Naive thymus-derived CD8-positive, alpha-beta T cell (primary cell): ENCODE measurements at regions not wholly inside any gene's neighbourhood (a gene's known extent, or its start where the extent isn't known, plus 50 kb on each side); places are given as distances from the start of the nearest gene placed in this dataset.

ENCODE experiments used
- ATAC-seq, 2 donors: fragments of 150-1000 bp; cut with Tn5 transposase in 1 of 2; sonication (Bioruptor Pico), chemical (Tn5 transposase) in 1 of 2; 1 replicate in 1 of 2; 2 replicates in 1 of 2; pipeline ENCODE4 v1.10.0; 2021; ENCODE audit warnings: mild to moderate bottlenecking in 2 of 2, moderate library complexity in 2 of 2
- POLR2A ChIA-PET: fragments of 350-600 bp; sonication (Branson Sonifier 250); formaldehyde crosslinking; loops from one replicate; lab custom pipeline; 2021; ENCODE audit warnings: antibody characterized with exemption; lab: Charles Lee
- DNase-seq, 10 donors: peaks; one replicate each; pipeline versions ENCODE4 v3.0.0 to v3.0.0-alpha.2; 2020 to 2022
- H3K27ac Mint-ChIP-seq, 10 donors: one replicate each; pipeline ENCODE4 v1.8.0; 2020 to 2022; ENCODE audit warnings: mild to moderate bottlenecking in 10 of 10, mixed read lengths in 10 of 10, moderate library complexity in 4 of 10, inconsistent platforms in 1 of 10
- H3K27me3 Mint-ChIP-seq, 5 donors: one replicate each; pipeline ENCODE4 v1.8.0; 2021 to 2022; ENCODE audit warnings: mixed read lengths in 5 of 5
- H3K36me3 Mint-ChIP-seq, 3 donors: one replicate each; pipeline ENCODE4 v1.8.0; 2020 to 2022; ENCODE audit warnings: mixed read lengths in 3 of 3, mild to moderate bottlenecking in 2 of 3, inconsistent platforms in 1 of 3
- H3K4me1 Mint-ChIP-seq, 4 donors: one replicate each; pipeline ENCODE4 v1.8.0; 2021 to 2022; ENCODE audit warnings: mixed read lengths in 4 of 4
- H3K4me3 Mint-ChIP-seq, 10 donors: one replicate each; pipeline ENCODE4 v1.8.0; 2020 to 2022; ENCODE audit warnings: mild to moderate bottlenecking in 10 of 10, mixed read lengths in 10 of 10, moderate library complexity in 6 of 10, inconsistent platforms in 1 of 10
- H3K9me3 Mint-ChIP-seq, 9 donors: one replicate each; pipeline ENCODE4 v1.8.0; 2020 to 2022; ENCODE audit warnings: mixed read lengths in 9 of 9, mild to moderate bottlenecking in 3 of 9, inconsistent platforms in 1 of 9, moderate library complexity in 1 of 9

- Mint-ChIP-seq H3K4me3 (no peak overlapping the region), H3K27me3 (peaks cover 0 to 15% (median 0%) of the 10 kb centered on the region in 5 donors), H3K4me1 (no peaks in the 10 kb centered on the region), H3K27ac (no peak overlapping the region), H3K9me3 (peaks cover 0 to 12% (median 8%) of the 10 kb centered on the region in 9 donors), H3K36me3 (peaks cover 0 to 15% (median 0%) of the 10 kb centered on the region in 3 donors)
- no peak for DNase-seq
- ATAC-seq: no peak
- POLR2A ChIA-PET: no interaction called here
These were observed 443.1 kb upstream of the ZEB2 start for GRCh38 chr2:144963031-144963430.

- Mint-ChIP-seq H3K27ac (no peak overlapping the region), H3K36me3 (peaks cover 0 to under 1% (median 0%) of the 10 kb centered on the region in 3 donors), H3K4me1 (no peaks in the 10 kb centered on the region), H3K27me3 (peaks cover 0 to 11% (median 0%) of the 10 kb centered on the region in 5 donors), H3K4me3 (no peak overlapping the region), H3K9me3 (peaks cover 0 to 3% (median 0%) of the 10 kb centered on the region in 9 donors)
- POLR2A ChIA-PET: no interaction called here
- no peak for ATAC-seq
- DNase-seq: no peak
These were observed 439.5 kb upstream of the ZEB2 start for GRCh38 chr2:144959416-144959815.

DNA sequence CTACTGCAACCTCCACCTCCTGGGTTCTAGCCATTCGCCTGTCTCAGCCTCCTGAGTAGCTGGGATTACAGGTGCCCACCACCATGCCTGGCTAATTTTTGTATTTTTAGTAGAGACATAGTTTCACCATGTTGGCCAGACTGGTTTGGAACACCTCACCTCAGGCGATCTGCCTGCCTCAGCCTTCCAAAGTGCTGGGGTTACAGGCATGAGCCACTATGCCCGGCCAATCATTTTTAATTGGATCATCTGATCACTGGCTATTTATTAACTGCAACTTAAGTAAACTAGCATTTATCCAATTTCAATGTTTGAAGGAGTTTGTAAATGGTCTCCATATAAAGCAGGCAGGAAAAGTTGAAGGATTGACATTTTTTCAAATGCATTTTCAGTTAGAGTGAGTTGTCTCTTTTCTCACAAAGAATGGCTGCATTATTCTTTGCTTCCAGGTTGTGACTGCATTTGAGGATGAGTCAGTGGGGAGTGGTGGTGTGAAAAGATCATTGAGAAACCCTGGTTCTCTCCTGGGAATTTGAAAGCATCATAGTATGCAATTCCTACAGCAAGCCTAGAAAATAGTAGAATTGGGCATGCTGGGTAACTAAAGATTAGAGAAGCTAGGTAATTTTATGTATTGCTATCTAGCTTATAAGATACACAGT lies 431.1 kb upstream of the ZEB2 start:
- Mint-ChIP-seq H3K27ac (no peak overlapping the region), H3K4me1 (no peaks in the 10 kb centered on the region), H3K4me3 (no peak overlapping the region), H3K36me3 (no peaks in the 10 kb centered on the region), H3K9me3 (no peaks in the 10 kb centered on the region), H3K27me3 (peaks cover 0 to 3% (median 0%) of the 10 kb centered on the region in 5 donors)
- POLR2A ChIA-PET: no interaction called here
- no peak for DNase-seq
- no peak for ATAC-seq

DNA sequence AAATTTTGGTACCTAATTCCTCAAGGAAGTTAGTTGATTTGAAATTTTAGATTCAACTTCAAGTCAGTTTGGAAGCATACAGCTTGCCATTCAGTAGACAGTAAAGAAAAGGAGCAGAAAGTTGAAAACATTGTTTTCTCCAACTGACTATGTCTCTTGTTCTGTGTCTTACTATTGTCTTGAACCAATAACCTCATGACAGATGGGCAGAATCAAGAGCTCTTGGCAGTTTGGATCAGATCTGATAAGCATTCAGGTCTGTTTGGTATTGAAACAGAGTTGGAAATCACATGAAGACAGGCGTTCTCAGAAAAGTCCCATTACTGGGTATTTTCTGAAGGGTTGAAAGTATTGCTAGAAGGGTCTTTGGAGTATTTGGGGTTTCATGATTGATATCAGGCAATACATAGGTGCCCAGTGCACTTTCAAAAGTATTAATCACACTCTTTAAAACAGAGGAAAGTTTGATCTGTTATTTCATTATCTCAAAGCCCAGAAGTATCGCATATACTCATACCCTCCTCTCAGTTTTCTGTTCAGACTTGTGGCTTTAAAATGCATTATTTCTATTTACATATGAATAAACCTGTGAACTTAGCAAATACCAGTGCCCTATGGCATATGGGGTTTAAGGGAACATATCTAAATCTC lies 428.4 kb upstream of the ZEB2 start:
- Mint-ChIP-seq H3K27me3 (peaks cover 0 to 4% (median 0%) of the 10 kb centered on the region in 5 donors), H3K36me3 (no peaks in the 10 kb centered on the region), H3K27ac (no peak overlapping the region), H3K4me1 (no peaks in the 10 kb centered on the region), H3K9me3 (no peaks in the 10 kb centered on the region), H3K4me3 (no peak overlapping the region)
- POLR2A ChIA-PET: no interaction called here
- ATAC-seq (no peak), DNase-seq (no peak)

DNA sequence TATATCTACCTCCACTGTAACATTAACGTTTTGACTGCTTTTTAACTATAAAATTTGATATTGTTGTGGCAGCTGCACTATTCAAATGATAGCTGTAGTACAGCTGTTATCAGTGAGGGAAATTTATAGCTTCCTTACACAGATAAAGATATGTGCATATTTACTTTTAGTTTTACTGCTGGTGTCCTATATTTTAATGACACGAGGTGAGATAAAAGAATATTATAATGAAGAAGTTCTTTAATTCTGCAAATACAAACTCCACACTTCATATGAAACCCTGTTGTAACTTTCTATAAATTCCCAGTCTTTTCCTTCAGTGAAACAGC lies 427.8 kb upstream of the ZEB2 start:
- Mint-ChIP-seq H3K27me3 (peaks cover 0 to 4% (median 0%) of the 10 kb centered on the region in 5 donors), H3K27ac (no peak overlapping the region), H3K4me3 (no peak overlapping the region), H3K36me3 (no peaks in the 10 kb centered on the region), H3K9me3 (no peaks in the 10 kb centered on the region), H3K4me1 (no peaks in the 10 kb centered on the region)
- POLR2A ChIA-PET: no interaction called here
- no peak for ATAC-seq
- no peak for DNase-seq

GRCh38 chr2:144946263-144946662 lies 426.3 kb upstream of the ZEB2 start:
- H3K36me3 Mint-ChIP-seq: no peaks in the 10 kb centered on the region
- no peak overlapping the region for H3K27ac Mint-ChIP-seq
- H3K9me3 Mint-ChIP-seq: no peaks in the 10 kb centered on the region
- DNase-seq (no peak), ATAC-seq (no peak)
- peaks cover 0 to 4% (median 0%) of the 10 kb centered on the region in 5 donors for H3K27me3 Mint-ChIP-seq
- no peak overlapping the region for H3K4me3 Mint-ChIP-seq
- POLR2A ChIA-PET: no interaction called here
- no peaks in the 10 kb centered on the region for H3K4me1 Mint-ChIP-seq

- no peaks in the 10 kb centered on the region for H3K4me1 Mint-ChIP-seq
- POLR2A ChIA-PET: no interaction called here
- H3K4me3 Mint-ChIP-seq: no peak overlapping the region
- no peaks in the 10 kb centered on the region for H3K36me3 Mint-ChIP-seq
- DNase-seq (no peak), ATAC-seq (no peak)
- peaks cover 0 to 8% (median 0%) of the 10 kb centered on the region in 5 donors for H3K27me3 Mint-ChIP-seq
- no peaks in the 10 kb centered on the region for H3K9me3 Mint-ChIP-seq
- H3K27ac Mint-ChIP-seq: no peak overlapping the region
These were observed 424.8 kb upstream of the ZEB2 start for GRCh38 chr2:144944546-144945220.

- POLR2A ChIA-PET: no interaction called here
- Mint-ChIP-seq H3K27ac (no peak overlapping the region), H3K36me3 (no peaks in the 10 kb centered on the region), H3K4me3 (no peak overlapping the region), H3K4me1 (no peaks in the 10 kb centered on the region), H3K9me3 (no peaks in the 10 kb centered on the region), H3K27me3 (peaks cover 0 to 8% (median 0%) of the 10 kb centered on the region in 5 donors)
- ATAC-seq (no peak), DNase-seq (no peak)
These were observed 424.1 kb upstream of the ZEB2 start for GRCh38 chr2:144943986-144944385.

- peaks cover 0 to 8% (median 0%) of the 10 kb centered on the region in 5 donors for H3K27me3 Mint-ChIP-seq
- H3K4me1 Mint-ChIP-seq: no peaks in the 10 kb centered on the region
- H3K36me3 Mint-ChIP-seq: no peaks in the 10 kb centered on the region
- POLR2A ChIA-PET: no interaction called here
- DNase-seq (no peak), ATAC-seq (no peak)
- H3K4me3 Mint-ChIP-seq: no peak overlapping the region
- no peaks in the 10 kb centered on the region for H3K9me3 Mint-ChIP-seq
- peak overlapping the region in 1 of 10 donors; percentile 5 for H3K27ac Mint-ChIP-seq
These were observed 423.5 kb upstream of the ZEB2 start for GRCh38 chr2:144943293-144943941.

GRCh38 chr2:144942516-144943256 lies 422.8 kb upstream of the ZEB2 start:
- no peaks in the 10 kb centered on the region for H3K4me1 Mint-ChIP-seq
- DNase-seq (no peak), ATAC-seq (no peak)
- no peak overlapping the region for H3K4me3 Mint-ChIP-seq
- H3K27me3 Mint-ChIP-seq: peaks cover 0 to 12% (median 0%) of the 10 kb centered on the region in 5 donors
- H3K27ac Mint-ChIP-seq: no peak overlapping the region
- no peaks in the 10 kb centered on the region for H3K9me3 Mint-ChIP-seq
- POLR2A ChIA-PET: no interaction called here
- H3K36me3 Mint-ChIP-seq: no peaks in the 10 kb centered on the region

DNA sequence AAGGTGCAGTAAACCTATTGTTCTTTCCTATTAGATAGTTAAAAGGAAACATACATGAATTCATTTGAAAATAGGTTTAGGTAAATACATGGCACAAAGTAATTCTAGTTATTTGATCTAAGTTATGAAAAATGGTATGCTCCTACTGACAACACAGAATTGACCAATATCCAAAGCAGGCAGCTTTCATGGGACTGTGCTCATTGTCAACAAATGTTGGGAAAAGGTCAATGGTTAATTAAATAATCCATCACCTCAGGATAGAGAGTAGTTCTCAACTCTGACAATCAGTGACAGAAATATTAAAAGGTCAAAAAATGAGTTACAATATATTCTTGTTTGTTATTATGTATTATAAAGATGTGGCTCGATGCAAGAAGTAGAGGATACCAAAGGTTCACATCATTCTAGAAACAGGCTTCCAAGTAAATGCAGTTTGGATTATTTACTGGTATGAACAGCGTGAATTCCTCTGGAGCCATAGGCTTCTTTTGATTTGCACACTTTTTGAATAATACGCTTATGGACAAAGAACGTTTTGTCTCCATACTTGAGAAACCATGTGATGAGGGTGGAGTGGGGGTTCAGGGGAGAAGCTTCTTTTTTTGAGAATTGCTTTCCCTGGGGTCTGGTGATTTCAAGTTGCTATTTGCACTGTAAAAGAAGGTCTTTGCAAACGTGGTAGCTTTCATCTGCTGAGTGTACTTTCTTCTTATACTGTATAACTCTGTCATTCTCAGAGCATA lies 422.0 kb upstream of the ZEB2 start:
- ATAC-seq: no peak
- POLR2A ChIA-PET: no interaction called here
- no peaks in the 10 kb centered on the region for H3K4me1 Mint-ChIP-seq

DNA sequence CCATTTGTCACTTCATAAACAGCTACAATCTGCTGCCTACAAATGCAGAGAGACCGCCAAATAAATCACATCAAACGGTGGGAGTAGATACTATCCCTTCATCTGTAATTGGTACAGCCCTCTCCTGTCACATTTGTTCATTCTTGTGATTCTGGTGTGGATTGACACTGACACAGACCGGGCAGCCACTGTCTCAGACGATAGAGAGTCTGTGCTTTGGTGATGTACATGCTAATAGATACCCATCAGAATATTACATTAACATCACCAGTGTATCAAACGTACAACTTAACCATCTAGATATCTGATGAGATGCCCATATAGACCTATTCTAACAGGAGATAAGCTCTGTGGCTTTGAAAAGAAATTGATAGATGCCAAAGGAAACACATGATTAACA lies 419.7 kb upstream of the ZEB2 start:
- no peak overlapping the region for H3K27ac Mint-ChIP-seq
- ATAC-seq (no peak), DNase-seq (no peak)
- H3K27me3 Mint-ChIP-seq: peaks cover 0 to 12% (median 0%) of the 10 kb centered on the region in 5 donors
- H3K36me3 Mint-ChIP-seq: no peaks in the 10 kb centered on the region
- POLR2A ChIA-PET: no interaction called here
- peaks cover 0 to 2% (median 0%) of the 10 kb centered on the region in 4 donors for H3K4me1 Mint-ChIP-seq
- H3K4me3 Mint-ChIP-seq: no peak overlapping the region
- no peaks in the 10 kb centered on the region for H3K9me3 Mint-ChIP-seq

More for the DNA sequence above, 422.0 kb upstream of the ZEB2 start:
- Mint-ChIP-seq H3K9me3 (no peaks in the 10 kb centered on the region), H3K4me3 (no peak overlapping the region), H3K36me3 (no peaks in the 10 kb centered on the region), H3K27me3 (peaks cover 0 to 12% (median 0%) of the 10 kb centered on the region in 5 donors), H3K27ac (no peak overlapping the region)
- no peak for DNase-seq
